ENCODE measurements at regions not wholly inside any gene's neighbourhood (a gene's known extent, or its start where the extent isn't known, plus 50 kb on each side); places are given as distances from the start of the nearest gene placed in this dataset.

DNA sequence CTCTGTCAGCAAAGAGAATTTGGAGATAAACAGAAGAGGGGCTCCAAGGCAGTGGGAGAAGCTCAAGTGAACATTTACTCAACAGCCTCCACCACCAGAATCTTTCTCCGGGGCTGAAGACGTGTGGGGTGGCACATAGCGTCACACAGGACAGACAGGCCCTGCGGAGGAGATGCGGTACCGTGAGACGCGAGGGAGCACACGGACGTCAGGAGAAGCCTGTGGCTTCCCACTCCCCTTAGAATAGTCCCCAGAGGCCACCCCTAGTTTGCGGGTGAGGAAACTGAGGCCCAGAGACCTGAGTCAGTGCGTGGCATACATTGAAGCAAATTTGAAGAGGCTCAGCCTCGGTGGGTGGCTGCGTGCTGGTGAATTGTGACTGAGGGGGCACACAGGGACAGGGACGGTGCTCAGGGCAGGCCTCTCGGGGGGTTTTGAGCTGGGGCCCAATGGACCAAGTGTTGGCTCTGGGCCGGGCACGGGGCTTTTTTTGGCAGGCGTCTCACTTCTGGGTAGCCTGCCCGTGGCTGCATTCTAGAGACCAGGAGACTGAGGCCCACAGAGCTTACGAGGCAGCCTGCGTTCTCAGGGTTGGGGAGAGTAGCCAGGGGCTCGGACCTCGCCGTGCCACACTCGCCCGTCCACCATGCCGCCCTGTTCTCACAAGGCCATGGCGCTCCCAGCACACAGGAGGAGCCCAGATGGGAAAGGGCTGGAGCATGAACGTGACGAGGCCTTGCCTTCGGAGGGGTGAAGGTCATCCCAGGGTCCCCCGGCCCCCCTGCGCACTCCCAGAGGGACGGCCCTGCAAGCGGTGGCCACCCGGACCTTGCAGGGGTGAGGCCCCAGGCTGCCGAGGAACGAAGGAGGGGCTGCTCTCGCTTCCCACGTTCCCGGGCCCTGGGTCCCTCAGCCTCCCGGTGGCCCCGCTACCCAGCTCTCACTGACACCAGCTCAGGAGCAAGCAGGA is 220.6 kb downstream of the C9orf50 start:
- Histone ChIP-seq H3K4me1 (ENCODE audit: control insufficient read depth in 1 of 2, insufficient read depth in 2 of 2, low read depth in 1 of 2, low read length in 1 of 2) (peaks cover 0 to 23% of the 10 kb centered on the region in 2 experiments; a peak in 1 of 4 replicates), H4K20me1 (ENCODE audit: insufficient read depth) (no peaks in the 10 kb centered on the region), H3K9me3 (no peaks in the 10 kb centered on the region), H3K4me3 (ENCODE audit: low read depth in 2 of 2, low read length in 1 of 2) (no peak overlapping the region), H3K27ac (ENCODE audit: low read depth in 2 of 2, low read length in 1 of 2) (no peak overlapping the region), H3F3A (replicated peaks; ENCODE audit: insufficient read depth) (no peaks in the 10 kb centered on the region), H3K9ac (no peak overlapping the region), H2AFZ (ENCODE audit: low read depth) (no peak overlapping the region), H3K36me3 (replicated peaks in 1 of 2; ENCODE audit: control insufficient read depth in 1 of 2, insufficient read depth in 2 of 2, low read length in 1 of 2) (no peaks in the 10 kb centered on the region), H3K79me2 (ENCODE audit: insufficient read depth) (no peaks in the 10 kb centered on the region), H3K9me2 (no peaks in the 10 kb centered on the region), H3K27me3 (ENCODE audit: insufficient read depth) (no peaks in the 10 kb centered on the region), H3K4me2 (no peak overlapping the region)
- TF ChIP-seq SIN3A (IDR thresholded peaks at IDR 0.05; ENCODE audit: borderline replicate concordance, low read depth, low read length) (no peak), EP300 (IDR thresholded peaks at IDR 0.05; ENCODE audit: borderline replicate concordance in 1 of 2, low read depth in 1 of 2, low read length in 1 of 2) (no peak), TEAD4 (IDR thresholded peaks at IDR 0.05; ENCODE audit: borderline replicate concordance, insufficient read depth) (no peak), SMC3 (IDR thresholded peaks at IDR 0.05; ENCODE audit: low read depth, low read length) (no peak), EZH2phosphoT487 (IDR thresholded peaks at IDR 0.05; ENCODE audit: borderline replicate concordance, low read depth) (no peak), NFIC (IDR thresholded peaks at IDR 0.05; ENCODE audit: borderline replicate concordance) (no peak), GABPA (IDR thresholded peaks at IDR 0.05; ENCODE audit: low read depth) (no peak), FOXJ3 (CRISPR knock-in tag; IDR thresholded peaks at IDR 0.05) (no peak)
- ChIA-PET POLR2A (interaction anchor here (0.7 to 1.2 kb wide), 2 partner anchors 16 to 84 kb away, joined by 3 read pairs; no protein-coding TSS in a partner anchor), CTCF (no interaction called here)
- 91% methylated on average over 26 of the region's 44 CpGs for WGBS (ENCODE audit: low lambda C conversion rate)
- peak; percentile 11 for DNase-seq

DNA sequence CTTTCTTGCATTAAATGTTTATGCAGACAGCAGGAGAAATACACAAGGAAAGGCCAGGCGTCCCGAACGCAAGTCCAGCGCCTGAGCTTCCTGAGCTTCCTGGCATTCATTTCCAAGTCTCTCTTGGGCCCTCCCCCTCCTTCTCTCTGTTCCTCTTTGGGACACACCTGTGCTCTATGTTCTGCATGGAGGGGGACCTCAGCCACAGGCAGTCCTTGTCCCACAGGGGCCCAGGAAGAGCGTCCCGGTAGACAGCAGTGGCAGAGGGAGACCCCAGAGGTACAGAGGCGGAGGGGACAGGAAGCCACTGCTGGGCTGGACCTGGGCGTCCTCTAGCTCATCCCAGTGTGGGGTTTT is 221.3 kb downstream of the C9orf50 start:
- no peak overlapping the region for H3K4me3 ChIP-seq (ENCODE audit: low read depth in 2 of 2, low read length in 1 of 2)
- no peaks in the 10 kb centered on the region for H4K20me1 ChIP-seq (ENCODE audit: insufficient read depth)
- no peak overlapping the region for H3K27ac ChIP-seq (ENCODE audit: low read depth in 2 of 2, low read length in 1 of 2)
- TF ChIP-seq EP300 (IDR thresholded peaks at IDR 0.05; ENCODE audit: borderline replicate concordance in 1 of 2, low read depth in 1 of 2, low read length in 1 of 2) (no peak), FOSL2 (IDR thresholded peaks at IDR 0.05; ENCODE audit: borderline replicate concordance, low read depth) (no peak), NRF1 (IDR thresholded peaks at IDR 0.05; ENCODE audit: low read depth, low read length) (no peak), JUND (IDR thresholded peaks at IDR 0.05) (no peak), TEAD4 (IDR thresholded peaks at IDR 0.05; ENCODE audit: borderline replicate concordance, insufficient read depth) (no peak), MXI1 (IDR thresholded peaks at IDR 0.05; ENCODE audit: low read depth, low read length) (no peak), GABPA (IDR thresholded peaks at IDR 0.05; ENCODE audit: low read depth) (no peak), GATA2 (CRISPR knock-in tag; IDR thresholded peaks at IDR 0.05) (no peak), EZH2phosphoT487 (IDR thresholded peaks at IDR 0.05; ENCODE audit: borderline replicate concordance, low read depth) (no peak), YY1 (IDR thresholded peaks at IDR 0.05; ENCODE audit: low read depth) (no peak), TCF12 (IDR thresholded peaks at IDR 0.05) (no peak), RXRA (IDR thresholded peaks at IDR 0.05; ENCODE audit: borderline replicate concordance, low read depth) (no peak), FOXJ3 (CRISPR knock-in tag; IDR thresholded peaks at IDR 0.05) (no peak), POLR2AphosphoS5 (IDR thresholded peaks at IDR 0.05; ENCODE audit: low read depth, low read length) (no peak), RAD21 (IDR thresholded peaks at IDR 0.05; ENCODE audit: low read length) (no peak), FOXM1 (IDR thresholded peaks at IDR 0.05; ENCODE audit: low read depth) (no peak)
- TF ChIP-seq, protein P1, sequence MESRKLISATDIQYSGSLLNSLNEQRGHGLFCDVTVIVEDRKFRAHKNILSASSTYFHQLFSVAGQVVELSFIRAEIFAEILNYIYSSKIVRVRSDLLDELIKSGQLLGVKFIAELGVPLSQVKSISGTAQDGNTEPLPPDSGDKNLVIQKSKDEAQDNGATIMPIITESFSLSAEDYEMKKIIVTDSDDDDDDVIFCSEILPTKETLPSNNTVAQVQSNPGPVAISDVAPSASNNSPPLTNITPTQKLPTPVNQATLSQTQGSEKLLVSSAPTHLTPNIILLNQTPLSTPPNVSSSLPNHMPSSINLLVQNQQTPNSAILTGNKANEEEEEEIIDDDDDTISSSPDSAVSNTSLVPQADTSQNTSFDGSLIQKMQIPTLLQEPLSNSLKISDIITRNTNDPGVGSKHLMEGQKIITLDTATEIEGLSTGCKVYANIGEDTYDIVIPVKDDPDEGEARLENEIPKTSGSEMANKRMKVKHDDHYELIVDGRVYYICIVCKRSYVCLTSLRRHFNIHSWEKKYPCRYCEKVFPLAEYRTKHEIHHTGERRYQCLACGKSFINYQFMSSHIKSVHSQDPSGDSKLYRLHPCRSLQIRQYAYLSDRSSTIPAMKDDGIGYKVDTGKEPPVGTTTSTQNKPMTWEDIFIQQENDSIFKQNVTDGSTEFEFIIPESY (IDR thresholded peaks at IDR 0.05; ENCODE audit: borderline replicate concordance, low read depth): no peak
- TF ChIP-seq, protein P2, sequence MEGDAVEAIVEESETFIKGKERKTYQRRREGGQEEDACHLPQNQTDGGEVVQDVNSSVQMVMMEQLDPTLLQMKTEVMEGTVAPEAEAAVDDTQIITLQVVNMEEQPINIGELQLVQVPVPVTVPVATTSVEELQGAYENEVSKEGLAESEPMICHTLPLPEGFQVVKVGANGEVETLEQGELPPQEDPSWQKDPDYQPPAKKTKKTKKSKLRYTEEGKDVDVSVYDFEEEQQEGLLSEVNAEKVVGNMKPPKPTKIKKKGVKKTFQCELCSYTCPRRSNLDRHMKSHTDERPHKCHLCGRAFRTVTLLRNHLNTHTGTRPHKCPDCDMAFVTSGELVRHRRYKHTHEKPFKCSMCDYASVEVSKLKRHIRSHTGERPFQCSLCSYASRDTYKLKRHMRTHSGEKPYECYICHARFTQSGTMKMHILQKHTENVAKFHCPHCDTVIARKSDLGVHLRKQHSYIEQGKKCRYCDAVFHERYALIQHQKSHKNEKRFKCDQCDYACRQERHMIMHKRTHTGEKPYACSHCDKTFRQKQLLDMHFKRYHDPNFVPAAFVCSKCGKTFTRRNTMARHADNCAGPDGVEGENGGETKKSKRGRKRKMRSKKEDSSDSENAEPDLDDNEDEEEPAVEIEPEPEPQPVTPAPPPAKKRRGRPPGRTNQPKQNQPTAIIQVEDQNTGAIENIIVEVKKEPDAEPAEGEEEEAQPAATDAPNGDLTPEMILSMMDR (IDR thresholded peaks at IDR 0.05): no peak
- TF ChIP-seq, protein P3, sequence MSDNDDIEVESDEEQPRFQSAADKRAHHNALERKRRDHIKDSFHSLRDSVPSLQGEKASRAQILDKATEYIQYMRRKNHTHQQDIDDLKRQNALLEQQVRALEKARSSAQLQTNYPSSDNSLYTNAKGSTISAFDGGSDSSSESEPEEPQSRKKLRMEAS (IDR thresholded peaks at IDR 0.05; ENCODE audit: low read depth): no peak
- 92% methylated on average over 8 of the region's 8 CpGs for WGBS (ENCODE audit: low lambda C conversion rate)
- H2AFZ ChIP-seq (ENCODE audit: low read depth): no peak overlapping the region
- no peak overlapping the region for H3K9ac ChIP-seq
- no peaks in the 10 kb centered on the region for H3K79me2 ChIP-seq (ENCODE audit: insufficient read depth)
- DNase-seq: peak; percentile 37
- H3K27me3 ChIP-seq (ENCODE audit: insufficient read depth): no peaks in the 10 kb centered on the region; the same call in 1 of the 2 replicates
- POLR2A ChIA-PET: interaction anchor here (1.2 kb wide), 1 partner anchor 17 kb away, joined by 3 read pairs; no protein-coding TSS in a partner anchor
- H3K4me1 ChIP-seq (ENCODE audit: control insufficient read depth in 1 of 2, insufficient read depth in 2 of 2, low read depth in 1 of 2, low read length in 1 of 2): peaks cover 0 to 27% of the 10 kb centered on the region in 2 experiments; a peak in 1 of 4 replicates
- CTCF ChIA-PET: no interaction called here
- H3K9me2 ChIP-seq: no peaks in the 10 kb centered on the region
- H3K36me3 ChIP-seq (replicated peaks in 1 of 2; ENCODE audit: control insufficient read depth in 1 of 2, insufficient read depth in 2 of 2, low read length in 1 of 2): no peaks in the 10 kb centered on the region
- H3F3A ChIP-seq (replicated peaks; ENCODE audit: insufficient read depth): no peaks in the 10 kb centered on the region
- no peaks in the 10 kb centered on the region for H3K9me3 ChIP-seq
- H3K4me2 ChIP-seq: no peak overlapping the region
